Suprapubic skin (tissue), 4 donors: ENCODE measurements at regions not wholly inside any gene's neighbourhood (a gene's known extent, or its start where the extent isn't known, plus 50 kb on each side); places are given as distances from the start of the nearest gene placed in this dataset.
"Not testable (repeated sequence)": the region's sequence is repeated elsewhere in the genome, so short reads cannot be mapped to it uniquely, and the experiment has no call there.

Experiments
- DNase-seq, 2 donors: peaks; one replicate each; pipeline ENCODE4 v3.0.0-alpha.2; 2019; ENCODE audit warnings: low spot score in 2 of 2
- H3K27ac ChIP-seq: fragments of 200-600 bp; sonication (generic); one replicate; pipeline ENCODE4 v1.5.1; 2019
- H3K27me3 ChIP-seq: fragments of 200-600 bp; sonication (generic); one replicate; pipeline ENCODE4 v1.5.1; 2019
- H3K36me3 ChIP-seq: fragments of 200-600 bp; sonication (generic); one replicate; pipeline ENCODE4 v1.5.1; 2019
- H3K4me1 ChIP-seq: fragments of 200-600 bp; sonication (generic); one replicate; pipeline ENCODE4 v1.5.1; 2019
- H3K4me3 ChIP-seq: fragments of 200-600 bp; sonication (generic); one replicate; pipeline ENCODE4 v1.5.1; 2019; ENCODE audit warnings: mild to moderate bottlenecking
- H3K9me3 ChIP-seq: fragments of 200-600 bp; sonication (generic); one replicate; pipeline ENCODE4 v1.5.1; 2019
- CTCF ChIP-seq, 2 donors: fragments of 200-600 bp in 1 of 2; fragments of 450-650 bp in 1 of 2; sonication (generic) in 1 of 2; IDR thresholded peaks; one replicate each; pipeline ENCODE4 v1.5.1; 2016 to 2019; ENCODE audit warnings: antibody characterized with exemption in 2 of 2, mild to moderate bottlenecking in 1 of 2, moderate library complexity in 1 of 2
- EP300 ChIP-seq: sonication (generic); formaldehyde crosslinking; IDR thresholded peaks from one replicate; pipeline ENCODE4 v1.6.1; 2017; ENCODE audit warnings: antibody characterized with exemption
- POLR2A ChIP-seq, 2 donors: fragments of 450-650 bp; IDR thresholded peaks; one replicate each; pipeline ENCODE4 v1.6.1; 2017; ENCODE audit warnings: antibody characterized with exemption in 2 of 2, mild to moderate bottlenecking in 2 of 2, moderate library complexity in 2 of 2
- POLR2AphosphoS5 ChIP-seq, 3 donors: sonication (generic); formaldehyde crosslinking; IDR thresholded peaks; one replicate each; pipeline ENCODE4 v1.6.1; 2017; ENCODE audit warnings: antibody characterized with exemption in 3 of 3
- WGBS: methylation state at CpG from one replicate; pipeline ENCODE4 v1.1.5; 2018; 5-methylcytosine and 5-hydroxymethylcytosine counted together

- TF ChIP-seq EP300 (no peak), POLR2AphosphoS5 (IDR thresholded peaks at IDR 0.05) (no peak), CTCF (IDR thresholded peaks at IDR 0.05) (no peak), POLR2A (IDR thresholded peaks at IDR 0.05) (no peak)
- no peaks in the 10 kb centered on the region for H3K27me3 ChIP-seq
- H3K4me3 ChIP-seq: no peak overlapping the region
- no peaks in the 10 kb centered on the region for H3K36me3 ChIP-seq
- H3K9me3 ChIP-seq: no peaks in the 10 kb centered on the region
- WGBS: 79% methylated on average over 2 of the region's 2 CpGs
- no peaks in the 10 kb centered on the region for H3K4me1 ChIP-seq
- H3K27ac ChIP-seq: no peak overlapping the region
- no peak for DNase-seq
Measured at GRCh38 chr15:66993090-66993489, 72.3 kb upstream of the SMAD3 start.

- DNase-seq: no peak
Measured at GRCh38 chr15:66993874-66994696, 71.3 kb upstream of the SMAD3 start.

GRCh38 chr15:66994927-66995656, 70.3 kb upstream of the SMAD3 start:
- H3K27ac ChIP-seq: no peak overlapping the region
- H3K36me3 ChIP-seq: no peaks in the 10 kb centered on the region
- 89% methylated on average over 7 of the region's 7 CpGs for WGBS
- no peaks in the 10 kb centered on the region for H3K4me1 ChIP-seq
- no peak overlapping the region for H3K4me3 ChIP-seq
- H3K9me3 ChIP-seq: no peaks in the 10 kb centered on the region
- no peak for TF ChIP-seq POLR2AphosphoS5 (IDR thresholded peaks at IDR 0.05)
- no peak for TF ChIP-seq CTCF (IDR thresholded peaks at IDR 0.05)
- no peak for TF ChIP-seq EP300
- no peak for TF ChIP-seq POLR2A (IDR thresholded peaks at IDR 0.05)
- no peaks in the 10 kb centered on the region for H3K27me3 ChIP-seq
- DNase-seq: no peak

More at GRCh38 chr15:66993874-66994696, 71.3 kb upstream of the SMAD3 start:
- TF ChIP-seq CTCF (IDR thresholded peaks at IDR 0.05) (no peak), POLR2A (IDR thresholded peaks at IDR 0.05) (no peak), POLR2AphosphoS5 (IDR thresholded peaks at IDR 0.05) (no peak), EP300 (no peak)
- no peak overlapping the region for H3K4me3 ChIP-seq
- H3K9me3 ChIP-seq: no peaks in the 10 kb centered on the region
- no peaks in the 10 kb centered on the region for H3K27me3 ChIP-seq
- 80% methylated on average over 12 of the region's 12 CpGs for WGBS
- no peaks in the 10 kb centered on the region for H3K36me3 ChIP-seq
- H3K27ac ChIP-seq: no peak overlapping the region
- H3K4me1 ChIP-seq: no peaks in the 10 kb centered on the region

GRCh38 chr15:66996094-66996493, 69.3 kb upstream of the SMAD3 start:
- Histone ChIP-seq H3K27me3 (no peaks in the 10 kb centered on the region), H3K27ac (no peak overlapping the region), H3K9me3 (no peaks in the 10 kb centered on the region), H3K4me1 (no peaks in the 10 kb centered on the region), H3K4me3 (no peak overlapping the region), H3K36me3 (no peaks in the 10 kb centered on the region)
- no peak for DNase-seq
- TF ChIP-seq EP300: no peak
- no peak for TF ChIP-seq POLR2A (IDR thresholded peaks at IDR 0.05)
- WGBS: 86% methylated on average over 2 of the region's 2 CpGs

- Histone ChIP-seq H3K9me3 (no peaks in the 10 kb centered on the region), H3K27ac (no peak overlapping the region), H3K36me3 (no peaks in the 10 kb centered on the region), H3K4me3 (no peak overlapping the region), H3K4me1 (no peaks in the 10 kb centered on the region), H3K27me3 (no peaks in the 10 kb centered on the region)
- WGBS: 50% methylated on average over 3 of the region's 3 CpGs
- no peak for TF ChIP-seq POLR2AphosphoS5 (IDR thresholded peaks at IDR 0.05)
- TF ChIP-seq EP300: no peak
- no peak for TF ChIP-seq POLR2A (IDR thresholded peaks at IDR 0.05)
- TF ChIP-seq CTCF (IDR thresholded peaks at IDR 0.05): no peak
- DNase-seq: no peak
Measured at GRCh38 chr15:66997212-66997611, 68.2 kb upstream of the SMAD3 start.

- DNase-seq: not testable (repeated sequence)
Measured at GRCh38 chr15:66998234-66998633, 67.2 kb upstream of the SMAD3 start.

More at GRCh38 chr15:66998234-66998633, 67.2 kb upstream of the SMAD3 start:
- H3K27ac ChIP-seq, H3K27me3 ChIP-seq, H3K9me3 ChIP-seq, H3K4me1 ChIP-seq, H3K36me3 ChIP-seq, H3K4me3 ChIP-seq: not testable (repeated sequence)
- WGBS: 97% methylated on average over 1 of the region's 1 CpG
